ENCODE measurements at regions not wholly inside any gene's neighbourhood (a gene's known extent, or its start where the extent isn't known, plus 50 kb on each side); places are given as distances from the start of the nearest gene placed in this dataset.

- H3K36me3 ChIP-seq (ENCODE audit: insufficient read depth, low read length) = no peaks in the 10 kb centered on the region
- no peaks in the 10 kb centered on the region for H3K27me3 Mint-ChIP-seq
- no peak for TF ChIP-seq CTCF (IDR thresholded peaks at IDR 0.05)
- H3K9me3 Mint-ChIP-seq = no peaks in the 10 kb centered on the region
- ChIA-PET CTCF (no interaction called here), POLR2A (no interaction called here)
- no peak overlapping the region for H3K27ac Mint-ChIP-seq
- H3K4me3 ChIP-seq (ENCODE audit: low read length) = no peak overlapping the region
- DNase-seq (no peak), ATAC-seq (ENCODE audit: poor library complexity) (no peak)
- no peak overlapping the region for H3K4me3 Mint-ChIP-seq
- H3K27me3 ChIP-seq (ENCODE audit: control insufficient read depth in 1 of 2, insufficient read depth in 2 of 2, low read length in 2 of 2) = no peaks in the 10 kb centered on the region
- H3K27ac ChIP-seq (ENCODE audit: low read depth in 1 of 2, low read length in 2 of 2) = no peak overlapping the region
- intact Hi-C loops (cut with DNase I, micrococcal nuclease) = no loop called here
- H3K4me1 ChIP-seq (ENCODE audit: insufficient read depth, low read length) = no peaks in the 10 kb centered on the region
- H3K4me1 Mint-ChIP-seq (ENCODE audit: low read depth) = no peaks in the 10 kb centered on the region
- peaks cover 0 to 15% of the 10 kb centered on the region in 2 experiments for H3K9me3 ChIP-seq (ENCODE audit: control insufficient read depth in 1 of 2, insufficient read depth in 1 of 2, low read length in 2 of 2)
- H3K36me3 Mint-ChIP-seq (ENCODE audit: low read depth) = no peaks in the 10 kb centered on the region
Measured at GRCh38 chr18:11429876-11430275, 179.5 kb upstream of the SLC35G4 start.

GRCh38 chr18:11425211-11425610, 184.2 kb upstream of the SLC35G4 start:
- ChIA-PET CTCF (no interaction called here), POLR2A (no interaction called here)
- Mint-ChIP-seq H3K4me1 (ENCODE audit: low read depth) (no peaks in the 10 kb centered on the region), H3K36me3 (ENCODE audit: low read depth) (no peaks in the 10 kb centered on the region), H3K4me3 (no peak overlapping the region), H3K9me3 (peaks cover 11% of the 10 kb centered on the region), H3K27ac (no peak overlapping the region), H3K27me3 (no peaks in the 10 kb centered on the region)
- intact Hi-C loops (cut with DNase I, micrococcal nuclease) = no loop called here
- Histone ChIP-seq H3K4me3 (ENCODE audit: low read length) (no peak overlapping the region), H3K4me1 (ENCODE audit: insufficient read depth, low read length) (no peaks in the 10 kb centered on the region), H3K27me3 (ENCODE audit: control insufficient read depth in 1 of 2, insufficient read depth in 2 of 2, low read length in 2 of 2) (no peaks in the 10 kb centered on the region), H3K27ac (ENCODE audit: low read depth in 1 of 2, low read length in 2 of 2) (no peak overlapping the region), H3K9me3 (ENCODE audit: control insufficient read depth in 1 of 2, insufficient read depth in 1 of 2, low read length in 2 of 2) (peaks cover 0 to under 1% of the 10 kb centered on the region in 2 experiments), H3K36me3 (ENCODE audit: insufficient read depth, low read length) (no peaks in the 10 kb centered on the region)
- TF ChIP-seq CTCF (IDR thresholded peaks at IDR 0.05) = no peak
- no peak for ATAC-seq (ENCODE audit: poor library complexity)
- no peak for DNase-seq

GRCh38 chr18:11419338-11419737, 190.1 kb upstream of the SLC35G4 start:
- POLR2A ChIA-PET = no interaction called here
- H3K4me1 Mint-ChIP-seq (ENCODE audit: low read depth) = no peaks in the 10 kb centered on the region

More at GRCh38 chr18:11419338-11419737, 190.1 kb upstream of the SLC35G4 start:
- Histone ChIP-seq H3K27ac (ENCODE audit: low read depth in 1 of 2, low read length in 2 of 2) (no peak overlapping the region), H3K9me3 (ENCODE audit: control insufficient read depth in 1 of 2, insufficient read depth in 1 of 2, low read length in 2 of 2) (peaks cover 0 to 3% of the 10 kb centered on the region in 2 experiments), H3K27me3 (ENCODE audit: control insufficient read depth in 1 of 2, insufficient read depth in 2 of 2, low read length in 2 of 2) (no peaks in the 10 kb centered on the region), H3K4me3 (ENCODE audit: low read length) (no peak overlapping the region), H3K4me1 (ENCODE audit: insufficient read depth, low read length) (no peaks in the 10 kb centered on the region), H3K36me3 (ENCODE audit: insufficient read depth, low read length) (no peaks in the 10 kb centered on the region)
- Mint-ChIP-seq H3K27ac (no peak overlapping the region), H3K9me3 (peaks cover 10% of the 10 kb centered on the region), H3K36me3 (ENCODE audit: low read depth) (no peaks in the 10 kb centered on the region), H3K27me3 (no peaks in the 10 kb centered on the region), H3K4me3 (no peak overlapping the region)
- DNase-seq (no peak), ATAC-seq (ENCODE audit: poor library complexity) (no peak)
- CTCF ChIA-PET = no interaction called here
- intact Hi-C loops (cut with DNase I, micrococcal nuclease) = no loop called here
- no peak for TF ChIP-seq CTCF (IDR thresholded peaks at IDR 0.05)
